PC-9 (cell line): ENCODE measurements at regions not wholly inside any gene's neighbourhood (a gene's known extent, or its start where the extent isn't known, plus 50 kb on each side); places are given as distances from the start of the nearest gene placed in this dataset.

Experiments
- BruUV-seq: library from RNA; stranded (reverse); fragments of 400-500 nt; replicated peaks from 2 replicates; lab custom pipeline; 2021; lab: Mats Ljungman, UMichigan
- CTCF ChIA-PET: fragments of 300-600 bp; sonication (Branson Sonifier 250); formaldehyde crosslinking; loops from one replicate; lab custom pipeline; 2022; ENCODE audit warnings: antibody characterized with exemption; lab: Charles Lee
- POLR2A ChIA-PET: fragments of 300-600 bp; sonication (Branson Sonifier 250); formaldehyde crosslinking; loops from one replicate; lab custom pipeline; 2022; ENCODE audit warnings: antibody characterized with exemption; ENCODE audit not compliant: unreplicated experiment; lab: Charles Lee
- DNase-seq, 2 experiments: peaks; one replicate each; pipeline versions ENCODE4 v3.0.0 to v3.0.0-alpha.2; 2015 to 2022; ENCODE audit warnings: mixed read lengths in 1 of 2
- H2AFZ ChIP-seq: fragments of 200-600 bp; sonication (generic); 2 replicates; pipeline ENCODE4 v1.8.1; 2017; ENCODE audit warnings: antibody characterized with exemption
- H3F3A ChIP-seq: fragments of 200-600 bp; sonication (generic); 2 replicates; pipeline ENCODE4 v1.8.1; 2017; ENCODE audit warnings: antibody characterized with exemption, mild to moderate bottlenecking, low read depth; ENCODE audit not compliant: insufficient read depth
- H3K27ac ChIP-seq: fragments of 200-600 bp; sonication (generic); 2 replicates; pipeline ENCODE4 v1.6.1; 2016; ENCODE audit warnings: mixed run types
- H3K27me3 ChIP-seq: fragments of 200-600 bp; sonication (generic); 2 replicates; pipeline ENCODE4 v1.6.1; 2016; ENCODE audit warnings: low read depth, mixed run types; ENCODE audit not compliant: insufficient read depth
- H3K36me3 ChIP-seq: fragments of 200-600 bp; sonication (generic); 2 replicates; pipeline ENCODE4 v1.6.1; 2016; ENCODE audit warnings: low read depth, mixed run types
- H3K4me1 ChIP-seq: fragments of 200-600 bp; sonication (generic); replicated peaks from 2 replicates; pipeline ENCODE4 v1.6.1; 2016; ENCODE audit warnings: mixed run types; ENCODE audit not compliant: insufficient read depth
- H3K4me2 ChIP-seq: fragments of 200-600 bp; sonication (generic); 2 replicates; pipeline ENCODE4 v1.6.1; 2017; ENCODE audit warnings: mixed run types
- H3K4me3 ChIP-seq: fragments of 200-600 bp; sonication (generic); 2 replicates; pipeline ENCODE4 v1.6.1; 2016; ENCODE audit warnings: mixed run types
- H3K79me2 ChIP-seq: fragments of 200-600 bp; sonication (generic); 2 replicates; pipeline ENCODE4 v1.6.1; 2017; ENCODE audit warnings: low read depth, mixed run types
- H3K9me2 ChIP-seq: fragments of 200-600 bp; sonication (generic); 2 replicates; pipeline ENCODE4 v1.8.1; 2017; ENCODE audit warnings: mild to moderate bottlenecking; ENCODE audit not compliant: insufficient read depth
- H3K9me3 ChIP-seq: fragments of 200-600 bp; sonication (generic); 2 replicates; pipeline ENCODE4 v1.8.1; 2016; ENCODE audit warnings: low read depth; ENCODE audit not compliant: insufficient read depth
- H4K20me1 ChIP-seq: fragments of 200-600 bp; sonication (generic); 2 replicates; pipeline ENCODE4 v1.8.1; 2017; ENCODE audit not compliant: insufficient read depth
- CTCF ChIP-seq: fragments of 200-600 bp; sonication (generic); conservative IDR thresholded peaks from 2 replicates; pipeline ENCODE4 v1.6.1; 2017; ENCODE audit warnings: mixed run types, antibody characterized with exemption, mild to moderate bottlenecking, moderate library complexity
- EZH2 ChIP-seq: fragments of 200-600 bp; sonication (generic); IDR thresholded peaks from 2 replicates; pipeline ENCODE4 v1.8.0; 2017; ENCODE audit warnings: antibody characterized with exemption, low read depth
- intact Hi-C: fragments of 100-400 bp; cut with micrococcal nuclease; formaldehyde crosslinking; loops from one replicate; pipeline ENCODE4 v1.10.0; 2022; ENCODE audit not compliant: unreplicated experiment

GRCh38 chr6:125577124-125577662 lies 172.2 kb upstream of the HEY2 start:
- Histone ChIP-seq H4K20me1 (no peaks in the 10 kb centered on the region), H3K27me3 (no peaks in the 10 kb centered on the region), H3K9me2 (no peaks in the 10 kb centered on the region), H3K36me3 (no peaks in the 10 kb centered on the region), H3F3A (no peaks in the 10 kb centered on the region), H3K9me3 (no peaks in the 10 kb centered on the region), H3K4me1 (no peaks in the 10 kb centered on the region), H3K27ac (no peak overlapping the region), H3K4me2 (no peak overlapping the region), H2AFZ (no peak overlapping the region), H3K4me3 (no peak overlapping the region), H3K79me2 (no peaks in the 10 kb centered on the region)
- ChIA-PET POLR2A (no interaction called here), CTCF (no interaction called here)
- BruUV-seq: no TSS peak
- intact Hi-C loops: no loop called here
- DNase-seq: no peak
- no peak for TF ChIP-seq CTCF
- no peak for TF ChIP-seq EZH2

- Histone ChIP-seq H3K79me2 (no peaks in the 10 kb centered on the region), H3K4me3 (no peak overlapping the region), H3K27ac (no peak overlapping the region), H3K27me3 (no peaks in the 10 kb centered on the region), H3K4me1 (peaks cover 24% of the 10 kb centered on the region), H3K36me3 (no peaks in the 10 kb centered on the region), H3K9me3 (no peaks in the 10 kb centered on the region), H2AFZ (no peak overlapping the region), H3F3A (peaks cover 9% of the 10 kb centered on the region; the same call in 1 of the 2 replicates), H3K4me2 (peak overlapping the region; percentile 20; the same call in 1 of the 2 replicates), H3K9me2 (no peaks in the 10 kb centered on the region), H4K20me1 (no peaks in the 10 kb centered on the region)
- intact Hi-C loops: loop anchor here (10.0 kb wide), 1 partner anchor 220 kb away; no protein-coding TSS in a partner anchor
- BruUV-seq: no TSS peak
- POLR2A ChIA-PET: no interaction called here
- no peak for TF ChIP-seq EZH2
- TF ChIP-seq CTCF: no peak
- CTCF ChIA-PET: no interaction called here
- DNase-seq: peak in 1 of 2 experiments; percentile 41
Measured at GRCh38 chr6:125584468-125584939, 164.9 kb upstream of the HEY2 start.

- Histone ChIP-seq H4K20me1 (no peaks in the 10 kb centered on the region), H3K27ac (no peak overlapping the region), H3K9me2 (no peaks in the 10 kb centered on the region), H3F3A (peaks cover 9% of the 10 kb centered on the region; the same call in 1 of the 2 replicates), H3K79me2 (no peaks in the 10 kb centered on the region), H3K4me2 (0 out of 2 replicates have a peak overlapping the region, but pooled peaks have one; percentile 21), H3K9me3 (no peaks in the 10 kb centered on the region), H3K27me3 (no peaks in the 10 kb centered on the region), H2AFZ (no peak overlapping the region), H3K4me1 (peaks cover 24% of the 10 kb centered on the region), H3K36me3 (no peaks in the 10 kb centered on the region), H3K4me3 (no peak overlapping the region)
- POLR2A ChIA-PET: no interaction called here
- intact Hi-C loops: loop anchor here (10.0 kb wide), 1 partner anchor 221 kb away; no protein-coding TSS in a partner anchor
- CTCF ChIA-PET: no interaction called here
- no TSS peak for BruUV-seq
- no peak for DNase-seq
- TF ChIP-seq EZH2 (no peak), CTCF (no peak)
Measured at GRCh38 chr6:125585470-125585869, 164.0 kb upstream of the HEY2 start.
